Right hindlimb (tissue), 1 donor: ENCODE measurements at regions not wholly inside any gene's neighbourhood (a gene's known extent, or its start where the extent isn't known, plus 50 kb on each side); places are given as distances from the start of the nearest gene placed in this dataset.
A peak's percentile ranks its signal among the peaks of the same experiment; 100 is the strongest.

Experiments
- DNase-seq: peaks from one replicate; pipeline ENCODE4 v3.0.0-alpha.2; 2018

- no peak for DNase-seq
Observed at GRCh38 chr1:83561346-83561745, 437.6 kb downstream of the TTLL7 start.

DNA sequence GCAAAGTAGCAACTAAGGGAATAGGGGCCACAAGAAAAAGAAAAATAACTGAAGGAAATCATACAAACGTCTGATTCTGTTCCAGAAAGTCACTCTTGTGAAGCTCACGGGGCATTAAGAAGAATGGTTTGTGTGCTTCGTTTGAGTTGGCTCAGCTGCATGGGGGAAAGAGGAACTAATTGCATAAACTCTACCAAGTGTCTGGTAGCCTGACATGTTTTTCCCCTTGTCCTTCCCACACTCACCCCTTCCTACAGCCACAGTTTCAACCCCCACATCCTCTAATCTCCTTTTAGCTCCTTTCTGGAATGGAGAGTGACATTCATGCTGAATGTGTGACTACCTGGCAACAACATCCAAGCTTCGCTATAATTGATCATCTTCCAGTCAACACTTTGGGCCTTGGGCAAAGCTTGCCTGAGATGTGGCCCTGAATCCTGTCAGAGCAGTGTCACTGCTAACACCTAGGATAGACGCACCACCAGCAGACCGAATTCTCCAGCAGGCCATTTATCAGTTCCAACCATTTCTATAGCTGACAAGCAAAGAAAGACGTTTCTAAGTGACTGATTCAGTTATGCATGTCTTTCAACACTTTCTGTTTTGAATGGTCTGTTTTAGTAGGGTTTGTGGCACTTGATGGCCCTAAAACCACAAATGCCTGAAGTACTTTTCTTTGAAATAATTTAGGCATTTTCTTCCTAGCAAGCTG, 439.6 kb downstream of the TTLL7 start:
- no peak for DNase-seq

DNA sequence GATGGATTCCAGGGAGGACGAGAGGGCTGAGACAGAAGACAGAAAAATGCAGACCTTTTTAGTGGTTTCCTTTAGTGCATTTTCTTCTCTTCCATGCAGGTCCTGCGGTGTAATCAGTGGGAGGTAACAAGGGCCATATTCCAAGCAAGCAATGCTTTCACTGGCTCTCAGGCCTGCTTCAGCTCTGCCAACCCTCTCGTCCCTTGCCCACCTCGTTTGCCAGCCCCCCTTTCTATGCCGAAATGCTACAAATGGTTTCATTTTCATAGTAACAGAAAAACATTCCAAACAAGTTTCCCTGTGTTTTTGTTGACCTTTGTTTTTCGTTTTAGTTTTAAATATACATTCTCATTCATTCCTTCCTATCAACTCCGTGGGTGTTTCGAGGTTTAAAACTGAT, 443.1 kb downstream of the TTLL7 start:
- no peak for DNase-seq

- no peak for DNase-seq
Observed at GRCh38 chr1:83554174-83554573, 444.8 kb downstream of the TTLL7 start.

GRCh38 chr1:83552820-83553219, 446.1 kb downstream of the TTLL7 start:
- no peak for DNase-seq

GRCh38 chr1:83548311-83548710, 450.6 kb downstream of the TTLL7 start:
- no peak for DNase-seq

- DNase-seq = no peak
Observed at GRCh38 chr1:83547901-83548300, 451.0 kb downstream of the TTLL7 start.

DNA sequence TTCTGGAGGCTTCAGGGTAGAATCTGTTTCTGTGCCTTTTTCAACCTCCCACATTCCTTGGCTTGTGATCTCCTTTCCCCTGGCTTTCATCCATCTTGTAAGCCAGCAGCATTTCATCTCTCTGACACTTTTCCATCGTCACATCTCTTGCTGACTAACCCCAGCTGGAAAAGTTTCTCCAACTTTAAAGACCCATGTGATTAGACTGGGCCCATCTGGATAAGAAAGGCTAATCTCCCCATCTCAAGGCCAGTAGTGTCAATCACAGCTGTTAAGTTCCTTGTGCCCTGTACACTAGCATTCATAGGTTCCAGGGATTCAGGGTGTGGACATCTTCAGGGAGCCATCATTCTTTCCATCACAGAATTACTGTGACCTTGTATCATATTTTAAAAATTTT, 452.1 kb downstream of the TTLL7 start:
- peak; percentile 25 for DNase-seq

DNA sequence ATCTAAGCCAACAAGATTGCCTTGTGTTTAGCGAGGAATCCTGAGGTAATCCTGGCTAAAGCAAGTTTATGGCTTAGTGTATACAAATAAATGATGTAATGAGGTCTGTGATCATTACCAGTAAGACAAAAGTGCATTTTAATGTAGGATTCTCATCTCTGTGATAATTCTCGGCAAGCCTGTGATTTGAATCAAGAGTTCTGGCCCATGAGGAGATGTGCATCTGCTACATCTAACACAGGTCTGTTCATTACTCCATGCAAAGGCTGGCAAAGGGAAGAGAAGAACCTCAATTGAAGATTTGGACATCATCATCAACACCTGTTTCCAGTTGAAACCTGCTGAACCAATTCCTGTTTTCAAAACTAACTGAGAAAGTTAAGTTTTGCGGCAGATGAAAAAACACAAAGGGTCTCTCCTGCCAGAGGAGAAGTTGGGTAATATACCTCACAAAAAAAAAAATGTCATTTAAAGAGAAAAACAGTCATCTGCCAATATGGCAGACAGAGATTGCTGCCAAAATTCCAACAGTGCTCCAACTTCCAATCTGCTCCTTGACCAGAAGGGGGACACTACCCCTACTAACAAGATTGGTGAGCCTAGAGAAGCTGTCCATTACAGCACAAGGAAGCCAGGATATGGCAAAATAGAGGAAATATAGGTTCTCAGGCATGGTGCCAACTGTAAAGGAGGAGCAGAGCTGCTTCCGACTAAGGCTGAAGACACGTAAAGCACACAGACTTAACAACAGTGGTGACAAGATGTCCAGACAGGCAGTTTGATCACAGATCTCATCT, 453.7 kb downstream of the TTLL7 start:
- DNase-seq = no peak

GRCh38 chr1:83543222-83543973, 455.5 kb downstream of the TTLL7 start:
- no peak for DNase-seq

- DNase-seq = no peak
Observed at GRCh38 chr1:83531521-83532309, 467.2 kb downstream of the TTLL7 start.

GRCh38 chr1:83530506-83530905, 468.4 kb downstream of the TTLL7 start:
- no peak for DNase-seq

DNA sequence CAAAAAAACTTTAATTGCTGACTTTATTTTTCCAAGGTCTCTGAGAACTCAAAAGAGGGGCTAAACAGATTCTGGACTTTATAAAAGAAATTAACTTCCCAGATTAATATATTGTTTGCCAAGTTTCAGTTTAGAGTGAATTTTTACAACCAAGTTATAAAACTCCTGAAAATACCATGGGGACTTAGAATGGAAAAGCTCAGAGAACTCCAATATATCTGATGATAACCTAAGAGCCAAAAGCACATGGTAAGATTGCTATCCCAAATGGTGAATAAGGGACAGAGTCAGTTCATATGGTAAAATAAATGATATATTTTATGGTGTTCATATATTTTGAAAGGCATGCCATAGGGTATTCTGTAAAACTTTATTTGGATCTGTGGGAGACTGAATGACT, 470.9 kb downstream of the TTLL7 start:
- no peak for DNase-seq

- no peak for DNase-seq
Observed at GRCh38 chr1:83520797-83521196, 478.1 kb downstream of the TTLL7 start.

DNA sequence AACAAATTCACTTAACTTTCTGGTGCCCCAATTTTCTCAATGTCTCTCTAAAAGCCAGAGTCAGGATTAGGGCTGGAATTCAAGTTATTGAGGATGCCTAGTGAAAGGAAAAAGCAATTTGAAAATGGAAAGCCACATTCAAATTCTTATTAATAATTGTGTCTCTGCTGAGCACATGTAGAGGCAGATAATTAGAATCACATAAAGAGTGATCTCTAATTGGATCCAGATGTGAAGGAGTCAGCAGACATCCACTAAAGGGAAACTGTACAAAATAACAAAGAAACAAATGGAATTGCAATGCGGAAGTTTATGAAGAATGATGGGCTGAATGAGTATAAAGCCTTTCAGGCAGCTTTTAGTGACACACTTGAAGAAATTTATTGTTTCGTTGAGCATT, 482.6 kb downstream of the TTLL7 start:
- DNase-seq = no peak

GRCh38 chr1:83515578-83516154, 483.3 kb downstream of the TTLL7 start:
- no peak for DNase-seq

DNA sequence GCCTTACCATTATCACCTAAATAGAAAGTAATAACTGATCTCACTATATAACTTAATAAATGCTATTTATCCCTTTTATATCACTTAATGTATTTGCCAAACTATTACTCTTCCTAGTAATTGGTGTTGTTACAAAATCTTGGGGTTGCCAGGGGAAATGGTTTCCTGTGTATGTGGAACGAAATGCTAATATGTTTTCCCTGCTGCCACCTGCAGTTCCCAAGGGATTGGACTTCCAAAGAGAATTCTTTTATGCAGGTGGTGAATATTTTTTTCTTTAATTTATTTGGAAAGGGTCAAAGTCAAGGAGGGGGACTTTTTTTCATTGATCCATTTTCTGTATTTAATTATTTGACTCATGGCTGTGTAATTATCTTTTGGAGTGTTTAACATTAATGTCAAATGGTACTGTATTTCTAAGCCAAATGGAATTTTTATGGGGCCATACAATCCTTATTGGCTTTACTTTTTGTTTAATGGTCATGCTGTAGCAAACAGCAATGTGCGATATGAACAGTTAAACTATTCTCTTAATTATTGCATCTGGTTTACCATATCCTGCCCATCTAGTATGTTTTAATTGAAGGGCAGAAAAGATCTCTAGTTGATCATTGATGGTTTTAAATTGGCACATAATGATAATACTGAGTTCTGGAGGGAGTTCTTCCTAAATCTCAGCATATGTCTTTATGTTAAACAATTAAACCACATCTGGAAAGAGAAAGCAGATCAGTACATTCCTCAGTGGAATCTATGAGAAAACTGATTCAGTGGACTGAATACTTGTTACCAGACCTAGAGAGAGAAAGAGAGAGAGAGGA, 486.3 kb downstream of the TTLL7 start:
- no peak for DNase-seq

GRCh38 chr1:83511146-83511726, 487.7 kb downstream of the TTLL7 start:
- no peak for DNase-seq

- no peak for DNase-seq
Observed at GRCh38 chr1:83509301-83509781, 489.6 kb downstream of the TTLL7 start.

- peak; percentile 39 for DNase-seq
Observed at GRCh38 chr1:83508485-83509151, 490.3 kb downstream of the TTLL7 start.
